ENCODE measurements at regions not wholly inside any gene's neighbourhood (a gene's known extent, or its start where the extent isn't known, plus 50 kb on each side); places are given as distances from the start of the nearest gene placed in this dataset.

GRCh38 chr15:24777307-24777706 lies 101.7 kb downstream of the NPAP1 start:
- no peak for DNase-seq (ENCODE audit: low read depth in 1 of 2, low spot score in 1 of 2)
- TF ChIP-seq FOSB (CRISPR knock-in tag; IDR thresholded peaks at IDR 0.05) (no peak), CTCF (IDR thresholded peaks at IDR 0.05) (no peak)
- no peaks in the 10 kb centered on the region for H3K9me3 ChIP-seq
- ChIA-PET CTCF (no interaction called here), POLR2A (no interaction called here)
- no peak overlapping the region for H3K4me2 ChIP-seq
- ATAC-seq, result no peak
- H3K4me3 ChIP-seq, result no peak overlapping the region
- H3K27ac ChIP-seq, result no peak overlapping the region
- H3K4me1 ChIP-seq, result no peaks in the 10 kb centered on the region
- FAIRE-seq, result no peak

GRCh38 chr15:24784506-24784905 lies 108.9 kb downstream of the NPAP1 start:
- Histone ChIP-seq H3K27ac (no peak overlapping the region), H3K4me3 (no peak overlapping the region), H3K4me1 (no peaks in the 10 kb centered on the region), H3K4me2 (no peak overlapping the region), H3K9me3 (no peaks in the 10 kb centered on the region)
- ChIA-PET CTCF (no interaction called here), POLR2A (no interaction called here)
- ATAC-seq (no peak), DNase-seq (ENCODE audit: low read depth in 1 of 2, low spot score in 1 of 2) (no peak), FAIRE-seq (no peak)
- WGBS (ENCODE audit: missing lambda C conversion rate), result 2% methylated on average over 4 of the region's 4 CpGs
- TF ChIP-seq SMC3 (IDR thresholded peaks at IDR 0.05) (no peak), ZFP36 (IDR thresholded peaks at IDR 0.05; ENCODE audit: borderline replicate concordance, partially characterized antibody) (no peak), ZC3H11A (IDR thresholded peaks at IDR 0.05) (no peak), HOXB5 (CRISPR knock-in tag; IDR thresholded peaks at IDR 0.05) (no peak), FOXS1 (CRISPR knock-in tag; IDR thresholded peaks at IDR 0.05) (no peak), CEBPB (IDR thresholded peaks at IDR 0.05) (no peak), CHD2 (IDR thresholded peaks at IDR 0.05; ENCODE audit: low read length, partially characterized antibody) (no peak), REST (IDR thresholded peaks at IDR 0.05) (no peak), HEYL (CRISPR knock-in tag; IDR thresholded peaks at IDR 0.05) (no peak), JUNB (IDR thresholded peaks at IDR 0.05) (no peak), CBX8 (IDR thresholded peaks at IDR 0.05) (no peak), HMGXB4 (CRISPR knock-in tag; IDR thresholded peaks at IDR 0.05; ENCODE audit: borderline replicate concordance) (no peak), HDAC2 (IDR thresholded peaks at IDR 0.05) (no peak), RFX5 (IDR thresholded peaks at IDR 0.05) (no peak), FOSB (CRISPR knock-in tag; IDR thresholded peaks at IDR 0.05) (no peak), TP53 (CRISPR knock-in tag; IDR thresholded peaks at IDR 0.05) (no peak), MAFK (IDR thresholded peaks at IDR 0.05; ENCODE audit: partially characterized antibody) (no peak), RARB (CRISPR knock-in tag; IDR thresholded peaks at IDR 0.05) (no peak)

GRCh38 chr15:24786347-24786746 lies 110.8 kb downstream of the NPAP1 start:
- H3K27ac ChIP-seq, result no peak overlapping the region
- H3K4me1 ChIP-seq, result no peaks in the 10 kb centered on the region
- FAIRE-seq (no peak), ATAC-seq (no peak), DNase-seq (ENCODE audit: low read depth in 1 of 2, low spot score in 1 of 2) (no peak)
- no peak overlapping the region for H3K4me2 ChIP-seq
- 0% methylated on average over 1 of the region's 1 CpG for WGBS (ENCODE audit: missing lambda C conversion rate)
- H3K9me3 ChIP-seq, result no peaks in the 10 kb centered on the region
- H3K4me3 ChIP-seq, result no peak overlapping the region
- CTCF ChIA-PET, result no interaction called here
- POLR2A ChIA-PET, result no interaction called here
- TF ChIP-seq REST (IDR thresholded peaks at IDR 0.05) (no peak), PHF8 (IDR thresholded peaks at IDR 0.05; ENCODE audit: borderline replicate concordance, low read depth) (no peak), RAD21 (conservative IDR thresholded peaks at IDR 0.05 in 1 of 2, IDR thresholded peaks at IDR 0.05 in 1 of 2) (no peak), BCL3 (IDR thresholded peaks at IDR 0.05) (no peak), ZC3H11A (IDR thresholded peaks at IDR 0.05) (no peak)

All from A549 (cell line).